MV-4-11 (cell line): ENCODE measurements at regions not wholly inside any gene's neighbourhood (a gene's known extent, or its start where the extent isn't known, plus 50 kb on each side); places are given as distances from the start of the nearest gene placed in this dataset.
A peak's percentile ranks its signal among the peaks of the same experiment; 100 is the strongest.
"Not testable (repeated sequence)": the region's sequence is repeated elsewhere in the genome, so short reads cannot be mapped to it uniquely, and the experiment has no call there.

ENCODE experiments used
- DNase-seq: peaks from one replicate; lab custom pipeline; 2025; lab: John Stamatoyannopoulos, UW

DNA sequence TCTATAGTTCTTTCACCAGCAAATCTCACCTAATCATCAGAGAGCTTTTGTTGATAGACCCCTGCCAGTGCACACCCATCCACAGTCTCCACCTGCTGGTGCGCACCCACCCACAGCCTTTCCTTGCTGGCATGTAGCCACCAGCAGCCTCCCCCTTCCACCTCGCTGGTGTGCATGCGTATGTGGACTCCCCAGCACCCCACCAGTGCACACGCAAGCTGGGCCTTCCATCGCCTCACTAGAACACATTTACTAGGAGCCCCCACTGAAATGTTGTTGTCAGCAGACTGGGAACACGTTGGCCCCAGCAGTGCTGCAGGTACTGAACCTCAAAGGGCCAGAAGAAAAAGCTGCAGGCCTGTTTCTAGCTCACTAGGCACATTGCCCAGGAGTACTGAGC is 104.9 kb upstream of the ZWINT start:
- DNase-seq, result no peak

DNA sequence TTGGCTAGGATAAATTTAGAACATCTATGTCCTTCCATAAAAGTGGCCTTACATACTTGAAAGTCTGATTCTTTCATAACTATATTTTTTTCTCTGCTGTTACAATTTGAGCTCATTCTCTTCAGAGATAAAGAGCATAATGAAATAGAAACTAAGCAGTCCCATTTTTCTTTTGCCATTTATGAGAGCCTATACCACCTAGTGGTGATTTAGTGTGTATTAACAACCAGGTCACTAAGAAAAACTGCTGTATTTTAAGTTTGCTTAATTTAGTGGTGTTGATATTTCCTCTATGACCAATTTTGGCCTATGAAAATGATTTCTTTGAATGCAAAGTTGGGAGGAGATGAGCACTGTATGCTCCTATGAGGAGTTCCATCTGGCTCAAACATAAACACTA is 88.7 kb upstream of the ZWINT start:
- DNase-seq, result peak; percentile 71

DNA sequence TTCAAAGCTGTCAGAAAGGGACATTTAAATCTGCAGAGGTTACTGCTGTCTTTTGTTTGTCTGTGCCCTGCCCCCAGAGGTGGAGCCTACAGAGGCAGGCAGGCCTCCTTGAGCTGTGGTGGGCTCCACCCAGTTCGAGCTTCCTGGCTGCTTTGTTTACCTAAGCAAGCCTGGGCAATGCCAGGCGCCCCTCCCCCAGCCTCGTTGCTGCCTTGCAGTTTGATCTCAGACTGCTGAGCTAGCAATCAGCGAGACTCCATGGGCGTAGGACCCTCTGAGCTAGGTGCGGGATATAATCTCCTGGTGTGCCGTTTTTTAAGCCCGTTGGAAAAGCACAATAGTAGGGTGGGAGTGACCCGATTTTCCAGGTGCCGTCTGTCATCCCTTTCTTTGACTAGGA is 86.6 kb upstream of the ZWINT start:
- not testable (repeated sequence) for DNase-seq

- DNase-seq, result not testable (repeated sequence)
Observed at GRCh38 chr10:56441337-56441736, 80.3 kb upstream of the ZWINT start.
